ENCODE measurements at regions not wholly inside any gene's neighbourhood (a gene's known extent, or its start where the extent isn't known, plus 50 kb on each side); places are given as distances from the start of the nearest gene placed in this dataset.

DNA sequence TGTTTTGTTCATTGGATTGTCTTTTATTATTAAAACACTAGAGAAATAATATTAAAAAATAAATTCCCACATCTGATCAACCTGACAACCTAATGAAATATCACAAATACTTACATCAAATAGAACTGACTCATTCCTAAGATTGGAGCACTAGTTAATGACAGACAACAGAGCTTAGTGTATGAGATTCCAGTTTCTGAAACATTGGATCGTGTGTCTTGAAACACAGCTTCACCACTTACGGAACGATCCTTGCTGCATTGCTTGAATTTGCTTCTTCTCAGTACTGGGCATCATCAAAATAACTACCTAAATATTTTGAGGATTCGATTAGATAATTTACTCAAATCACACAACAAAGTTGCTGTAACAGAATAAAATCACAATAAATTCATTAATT is 667.2 kb upstream of the CDH18 start:
- TF ChIP-seq, protein P1, sequence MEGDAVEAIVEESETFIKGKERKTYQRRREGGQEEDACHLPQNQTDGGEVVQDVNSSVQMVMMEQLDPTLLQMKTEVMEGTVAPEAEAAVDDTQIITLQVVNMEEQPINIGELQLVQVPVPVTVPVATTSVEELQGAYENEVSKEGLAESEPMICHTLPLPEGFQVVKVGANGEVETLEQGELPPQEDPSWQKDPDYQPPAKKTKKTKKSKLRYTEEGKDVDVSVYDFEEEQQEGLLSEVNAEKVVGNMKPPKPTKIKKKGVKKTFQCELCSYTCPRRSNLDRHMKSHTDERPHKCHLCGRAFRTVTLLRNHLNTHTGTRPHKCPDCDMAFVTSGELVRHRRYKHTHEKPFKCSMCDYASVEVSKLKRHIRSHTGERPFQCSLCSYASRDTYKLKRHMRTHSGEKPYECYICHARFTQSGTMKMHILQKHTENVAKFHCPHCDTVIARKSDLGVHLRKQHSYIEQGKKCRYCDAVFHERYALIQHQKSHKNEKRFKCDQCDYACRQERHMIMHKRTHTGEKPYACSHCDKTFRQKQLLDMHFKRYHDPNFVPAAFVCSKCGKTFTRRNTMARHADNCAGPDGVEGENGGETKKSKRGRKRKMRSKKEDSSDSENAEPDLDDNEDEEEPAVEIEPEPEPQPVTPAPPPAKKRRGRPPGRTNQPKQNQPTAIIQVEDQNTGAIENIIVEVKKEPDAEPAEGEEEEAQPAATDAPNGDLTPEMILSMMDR (IDR thresholded peaks at IDR 0.05 in 2 of 3, conservative IDR thresholded peaks at IDR 0.05 in 1 of 3; ENCODE audit: control insufficient read depth in 2 of 3, extremely low read depth in 1 of 3, insufficient read depth in 1 of 3, low read depth in 3 of 3, low read length in 3 of 3): no peak
- TF ChIP-seq FOXM1 (IDR thresholded peaks at IDR 0.05; ENCODE audit: low read depth, low read length): no peak
- no peak for TF ChIP-seq CHD2 (IDR thresholded peaks at IDR 0.05; ENCODE audit: borderline replicate concordance, low read depth, low read length)
- TF ChIP-seq, protein P2, sequence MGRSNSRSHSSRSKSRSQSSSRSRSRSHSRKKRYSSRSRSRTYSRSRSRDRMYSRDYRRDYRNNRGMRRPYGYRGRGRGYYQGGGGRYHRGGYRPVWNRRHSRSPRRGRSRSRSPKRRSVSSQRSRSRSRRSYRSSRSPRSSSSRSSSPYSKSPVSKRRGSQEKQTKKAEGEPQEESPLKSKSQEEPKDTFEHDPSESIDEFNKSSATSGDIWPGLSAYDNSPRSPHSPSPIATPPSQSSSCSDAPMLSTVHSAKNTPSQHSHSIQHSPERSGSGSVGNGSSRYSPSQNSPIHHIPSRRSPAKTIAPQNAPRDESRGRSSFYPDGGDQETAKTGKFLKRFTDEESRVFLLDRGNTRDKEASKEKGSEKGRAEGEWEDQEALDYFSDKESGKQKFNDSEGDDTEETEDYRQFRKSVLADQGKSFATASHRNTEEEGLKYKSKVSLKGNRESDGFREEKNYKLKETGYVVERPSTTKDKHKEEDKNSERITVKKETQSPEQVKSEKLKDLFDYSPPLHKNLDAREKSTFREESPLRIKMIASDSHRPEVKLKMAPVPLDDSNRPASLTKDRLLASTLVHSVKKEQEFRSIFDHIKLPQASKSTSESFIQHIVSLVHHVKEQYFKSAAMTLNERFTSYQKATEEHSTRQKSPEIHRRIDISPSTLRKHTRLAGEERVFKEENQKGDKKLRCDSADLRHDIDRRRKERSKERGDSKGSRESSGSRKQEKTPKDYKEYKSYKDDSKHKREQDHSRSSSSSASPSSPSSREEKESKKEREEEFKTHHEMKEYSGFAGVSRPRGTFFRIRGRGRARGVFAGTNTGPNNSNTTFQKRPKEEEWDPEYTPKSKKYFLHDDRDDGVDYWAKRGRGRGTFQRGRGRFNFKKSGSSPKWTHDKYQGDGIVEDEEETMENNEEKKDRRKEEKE (IDR thresholded peaks at IDR 0.05): no peak
- TF ChIP-seq NBN (IDR thresholded peaks at IDR 0.05): no peak

Measured in GM12878 (cell line).